GM12891 (cell line): ENCODE measurements at regions not wholly inside any gene's neighbourhood (a gene's known extent, or its start where the extent isn't known, plus 50 kb on each side); places are given as distances from the start of the nearest gene placed in this dataset.
"Not testable (repeated sequence)": the region's sequence is repeated elsewhere in the genome, so short reads cannot be mapped to it uniquely, and the experiment has no call there.

ENCODE experiments used
- DNase-seq: peaks from one replicate; pipeline ENCODE4 v3.0.0; 2011; ENCODE audit warnings: low spot score; ENCODE audit not compliant: insufficient read length
- FAIRE-seq: peaks from 2 replicates; lab custom pipeline; 2011; peaks lifted over from hg19 to GRCh38; lab: Jason Lieb, UNC
- PAX5 ChIP-seq: IDR thresholded peaks from 2 replicates; pipeline ENCODE4 v1.6.1; 2011; ENCODE audit warnings: low read length, moderate library complexity, mild to moderate bottlenecking; ENCODE audit not compliant: insufficient read depth, severe bottlenecking
- POLR2A ChIP-seq: IDR thresholded peaks from 2 replicates; pipeline ENCODE4 v1.6.1; 2011; ENCODE audit warnings: low read depth, low read length, control low read depth
- POLR2AphosphoS5 ChIP-seq: IDR thresholded peaks from 2 replicates; pipeline ENCODE4 v1.6.1; 2011; ENCODE audit warnings: low read depth, low read length, control low read depth
- POU2F2 ChIP-seq: IDR thresholded peaks from 2 replicates; pipeline ENCODE4 v1.6.1; 2011; ENCODE audit warnings: low read depth, mild to moderate bottlenecking, control low read depth, low read length, moderate library complexity
- SPI1 ChIP-seq: IDR thresholded peaks from 2 replicates; pipeline ENCODE4 v1.6.1; 2011; ENCODE audit warnings: low read depth, low read length, control low read depth
- TAF1 ChIP-seq: IDR thresholded peaks from 2 replicates; pipeline ENCODE4 v1.6.1; 2011; ENCODE audit warnings: low read depth, low read length, control low read depth

DNA sequence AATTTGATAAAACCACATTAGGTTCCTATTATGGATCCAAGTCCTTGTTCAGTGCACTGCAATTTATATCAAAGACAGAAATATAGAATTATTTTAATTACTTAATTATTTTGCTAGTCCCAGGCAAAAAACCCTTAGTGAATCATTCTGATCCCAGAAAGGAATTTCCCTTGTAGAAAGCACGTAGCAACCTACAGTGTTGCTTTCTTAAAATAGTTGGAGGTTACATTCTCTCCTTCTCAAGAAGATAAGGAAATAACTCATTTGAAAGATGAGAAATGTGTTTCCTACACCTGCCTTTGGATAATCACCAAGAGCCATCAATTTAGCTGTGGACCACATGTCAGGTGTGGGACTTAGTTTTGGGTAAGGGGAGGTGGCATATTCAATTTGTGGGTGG lies 434.9 kb downstream of the SHISA9 start:
- DNase-seq (no peak), FAIRE-seq (no peak)
- TF ChIP-seq SPI1 (no peak), POU2F2 (no peak), TAF1 (no peak), PAX5 (no peak), POLR2AphosphoS5 (no peak), POLR2A (no peak)

DNA sequence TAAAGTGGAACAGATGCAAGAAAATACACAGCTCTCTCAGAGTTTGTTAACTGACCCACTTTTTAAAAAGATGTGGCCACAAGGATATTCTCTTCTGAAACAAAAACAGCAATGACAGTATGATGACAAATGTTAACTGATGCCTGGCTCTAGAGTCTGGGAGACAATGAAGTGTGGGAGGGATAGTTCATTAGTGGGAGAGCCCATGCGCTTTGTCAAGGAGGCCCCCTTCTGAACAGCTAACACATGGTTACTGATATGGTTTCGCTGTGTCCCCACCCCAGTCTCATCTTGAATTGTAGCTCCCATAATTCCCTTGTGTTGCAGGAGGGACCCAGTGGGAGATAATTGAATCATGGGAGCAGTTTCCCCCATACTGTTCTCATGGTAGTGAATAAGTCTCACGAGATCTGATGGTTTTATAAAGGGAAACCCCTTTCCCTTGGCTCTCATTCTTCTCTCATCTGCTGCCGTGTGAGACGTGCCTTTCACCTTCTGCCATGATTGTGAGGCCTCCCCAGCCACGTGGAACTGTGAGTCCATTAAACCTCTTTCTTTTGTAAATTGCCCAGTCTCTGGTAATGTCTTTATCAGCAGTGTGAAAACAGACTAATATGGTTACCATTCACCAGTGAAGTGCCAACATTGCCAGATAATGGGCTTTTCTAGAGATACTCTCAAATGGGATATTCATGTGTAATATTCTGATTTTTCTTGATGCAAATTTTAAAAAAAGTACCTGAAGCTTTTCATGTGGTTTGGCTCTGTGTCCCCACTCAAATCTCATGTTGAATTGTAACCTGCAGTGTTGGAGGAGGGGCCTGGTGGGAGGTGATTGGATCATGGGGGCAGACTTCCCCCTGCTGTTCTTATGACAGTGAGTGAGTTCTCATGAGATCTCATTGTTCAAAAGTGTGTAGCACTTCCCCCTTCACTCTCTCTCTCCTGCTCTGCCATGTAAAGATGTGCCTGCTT lies 435.8 kb downstream of the SHISA9 start:
- DNase-seq, FAIRE-seq: not testable (repeated sequence)

DNA sequence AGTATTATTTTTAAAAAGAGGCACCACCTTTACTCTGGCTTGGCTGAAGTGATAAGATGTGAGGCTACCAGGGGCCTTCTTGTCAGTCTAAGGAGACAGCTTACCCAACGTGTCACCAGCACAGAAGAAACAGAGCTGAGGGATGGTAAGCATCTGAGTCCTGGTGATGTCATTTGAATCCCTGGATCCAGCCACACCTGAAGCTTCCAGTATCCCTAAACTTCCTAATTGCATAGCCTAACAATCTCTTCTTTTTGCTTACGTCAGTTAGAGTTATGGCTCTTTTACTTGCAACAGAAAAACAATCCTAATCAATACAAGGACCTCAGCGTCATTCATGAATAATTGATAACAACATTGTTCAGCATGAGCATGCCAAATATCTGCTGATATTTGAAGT lies 436.6 kb downstream of the SHISA9 start:
- FAIRE-seq (no peak), DNase-seq (no peak)
- TF ChIP-seq SPI1 = no peak
- no peak for TF ChIP-seq POU2F2
- no peak for TF ChIP-seq PAX5
- no peak for TF ChIP-seq TAF1
- no peak for TF ChIP-seq POLR2AphosphoS5
- no peak for TF ChIP-seq POLR2A

DNA sequence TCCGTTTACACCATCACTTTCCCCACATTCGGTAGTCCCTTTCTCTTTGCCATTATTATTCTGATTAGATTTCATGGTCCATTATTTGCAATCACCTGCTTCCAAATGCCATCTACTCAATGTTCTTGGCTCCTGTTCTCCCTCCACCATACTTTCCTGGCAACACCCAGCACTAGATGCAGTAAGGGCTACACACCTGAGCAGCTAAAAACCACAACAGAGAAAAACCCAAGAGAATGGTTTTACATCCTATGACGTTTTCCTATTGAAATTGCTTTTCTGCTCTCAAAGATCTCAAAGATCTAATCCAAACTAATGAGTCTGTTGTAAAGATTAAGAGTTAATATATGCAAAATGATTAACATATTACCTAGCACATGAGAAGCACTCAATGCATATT lies 441.3 kb downstream of the SHISA9 start:
- FAIRE-seq (no peak), DNase-seq (no peak)
- TF ChIP-seq SPI1 (no peak), POLR2AphosphoS5 (no peak), TAF1 (no peak), POU2F2 (no peak)

DNA sequence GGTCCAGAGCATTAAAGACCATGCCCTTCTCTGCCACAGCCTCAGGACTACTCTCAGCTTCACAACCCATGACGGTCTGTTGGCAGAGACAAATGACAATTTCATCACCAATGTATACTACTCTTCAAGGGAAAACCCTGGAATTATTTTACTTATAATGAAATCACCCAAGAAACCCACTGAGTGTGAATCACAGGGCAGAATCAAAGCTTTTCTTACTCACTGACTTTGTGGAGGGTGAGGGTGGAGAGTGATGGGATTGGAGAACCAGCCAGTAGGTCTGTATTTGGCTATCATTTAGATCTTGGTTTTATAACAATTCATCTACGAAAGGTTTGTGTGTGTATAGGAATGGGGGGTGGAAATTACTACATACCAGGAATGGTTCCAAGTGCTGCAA lies 442.6 kb downstream of the SHISA9 start:
- TF ChIP-seq POU2F2 (no peak), TAF1 (no peak)
- DNase-seq = no peak
- no peak for FAIRE-seq

DNA sequence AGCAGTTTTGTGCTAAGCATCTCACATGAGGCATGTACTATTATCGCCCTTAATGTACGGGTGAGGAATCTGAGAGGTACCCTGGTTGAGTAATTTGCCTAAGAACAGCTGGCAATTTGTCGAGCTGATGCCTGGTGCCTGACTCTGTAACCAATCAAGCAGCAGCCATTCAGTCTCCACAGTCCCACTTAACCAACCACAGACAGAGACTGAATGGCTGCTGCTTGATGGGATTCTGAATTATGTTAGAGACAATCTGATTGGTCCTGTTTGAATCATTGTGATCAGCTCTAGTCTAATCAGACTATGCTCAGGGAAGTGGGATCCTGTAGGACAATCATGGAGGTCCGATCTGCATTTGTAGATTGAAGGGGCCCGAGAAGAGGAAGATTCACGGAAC lies 447.0 kb downstream of the SHISA9 start:
- TF ChIP-seq TAF1 (no peak), POLR2A (no peak), PAX5 (no peak)
- no peak for DNase-seq
- FAIRE-seq = no peak

DNA sequence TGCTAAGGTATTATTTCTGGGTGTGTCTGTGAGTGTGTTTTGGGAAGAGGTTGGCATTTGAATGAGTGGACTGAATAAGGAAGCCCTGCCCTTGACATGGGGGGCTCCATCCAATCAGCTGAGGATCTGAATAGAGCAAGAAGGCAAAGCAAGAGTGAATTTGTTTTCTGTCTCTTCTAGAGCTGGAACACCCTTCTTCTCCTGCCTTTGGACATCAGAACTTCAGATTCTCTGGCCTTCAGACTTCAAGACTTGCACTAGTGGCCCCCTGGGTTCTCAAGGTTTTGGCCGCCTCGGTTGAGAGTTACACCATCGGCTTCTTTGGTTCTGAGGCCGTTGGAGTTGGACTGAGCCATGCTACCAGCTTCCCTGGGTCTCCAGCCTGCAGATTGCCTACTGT lies 448.6 kb downstream of the SHISA9 start:
- TF ChIP-seq PAX5 (no peak), POU2F2 (no peak), TAF1 (no peak), POLR2AphosphoS5 (no peak), SPI1 (no peak), POLR2A (no peak)
- no peak for FAIRE-seq
- no peak for DNase-seq

DNA sequence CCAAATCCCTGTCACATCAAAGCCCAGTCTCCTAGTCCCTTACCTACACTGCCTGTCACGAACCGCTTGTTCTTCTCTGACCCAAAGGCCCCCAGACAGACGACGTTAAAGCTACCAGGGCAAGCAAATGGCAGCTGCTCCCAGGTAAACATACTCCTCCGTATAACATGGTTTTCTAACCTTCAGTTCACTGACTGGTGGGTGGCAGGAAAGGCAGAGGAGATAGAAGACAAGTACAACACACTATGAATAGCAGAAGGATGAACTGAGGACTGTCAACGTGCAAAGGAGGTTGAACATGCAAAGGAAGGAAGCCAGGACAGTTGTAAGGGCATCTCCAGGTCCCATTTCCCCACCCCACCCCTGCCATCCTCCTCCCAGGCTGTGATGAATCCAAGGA lies 449.8 kb downstream of the SHISA9 start:
- TF ChIP-seq POU2F2 (no peak), PAX5 (no peak), POLR2AphosphoS5 (no peak), SPI1 (no peak), TAF1 (no peak), POLR2A (no peak)
- DNase-seq (no peak), FAIRE-seq (no peak)

DNA sequence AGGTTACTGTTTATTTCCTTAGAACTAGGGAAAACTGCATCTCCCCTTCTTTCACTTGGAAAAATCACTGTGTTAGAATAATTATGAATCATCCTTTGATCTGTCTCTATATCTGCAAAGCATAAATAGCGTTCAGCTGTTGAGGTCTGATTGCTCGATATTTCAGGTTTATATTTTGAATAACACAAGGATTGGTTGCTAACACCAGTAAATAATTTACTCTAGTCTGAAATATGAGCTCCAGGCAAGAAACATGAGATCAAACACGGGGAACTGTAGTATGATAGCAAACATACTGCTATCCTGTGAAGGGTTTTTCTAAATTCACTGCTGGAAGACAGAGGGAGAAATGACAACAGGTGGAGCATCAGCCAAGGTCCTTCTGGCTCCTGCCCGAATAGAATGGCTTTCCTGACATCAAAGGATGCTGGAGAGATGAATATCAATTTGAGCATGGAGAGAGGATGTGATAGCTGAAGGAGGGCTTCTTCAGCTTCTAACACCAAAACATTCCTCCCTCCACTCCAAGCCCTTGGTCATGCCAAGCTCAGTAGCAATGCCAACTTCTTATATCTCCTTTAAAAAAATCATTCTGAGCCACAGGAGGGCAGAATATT lies 450.3 kb downstream of the SHISA9 start:
- no peak for FAIRE-seq

DNA sequence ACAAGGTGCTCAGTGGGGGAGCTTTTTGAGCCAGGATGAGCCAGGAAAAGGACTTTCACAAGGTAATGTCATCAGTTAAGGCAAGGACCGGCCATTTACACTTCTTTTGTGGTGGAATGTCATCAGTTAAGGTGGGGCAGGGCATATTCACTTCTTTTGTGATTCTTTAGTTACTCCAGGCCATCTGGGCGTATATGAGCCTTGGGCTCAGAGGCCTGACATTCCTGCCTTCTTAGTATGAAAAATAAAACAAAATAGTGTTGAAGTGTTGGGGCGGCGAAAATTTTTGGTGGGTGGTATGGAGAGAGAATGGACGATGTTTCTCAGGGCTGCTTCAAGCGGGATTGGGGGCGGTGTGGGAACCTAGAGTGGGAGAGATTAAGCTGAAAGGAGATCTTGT lies 451.4 kb downstream of the SHISA9 start:
- not testable (repeated sequence) for DNase-seq, FAIRE-seq

More for the DNA sequence above, 450.3 kb downstream of the SHISA9 start:
- no peak for DNase-seq
- no peak for TF ChIP-seq TAF1
- no peak for TF ChIP-seq PAX5
- no peak for TF ChIP-seq POLR2A
- no peak for TF ChIP-seq SPI1
- no peak for TF ChIP-seq POLR2AphosphoS5
- no peak for TF ChIP-seq POU2F2

DNA sequence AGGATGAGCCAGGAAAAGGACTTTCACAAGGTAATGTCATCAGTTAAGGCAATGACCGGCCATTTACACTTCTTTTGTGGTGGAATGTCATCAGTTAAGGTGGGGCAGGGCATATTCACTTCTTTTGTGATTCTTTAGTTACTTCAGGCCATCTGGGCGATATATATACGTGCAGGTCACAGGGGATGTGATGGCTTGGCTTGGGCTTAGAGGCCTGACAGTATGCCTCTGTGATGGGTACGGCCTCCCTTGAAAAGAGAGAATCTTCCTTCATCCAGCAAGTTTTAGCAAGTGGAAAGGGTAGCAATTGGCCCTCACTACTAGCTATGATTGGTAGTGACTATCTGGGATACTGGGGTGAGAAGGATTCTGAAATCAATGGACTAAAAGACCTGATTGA lies 456.4 kb downstream of the SHISA9 start:
- FAIRE-seq, DNase-seq: not testable (repeated sequence)
